Mammary epithelial cell (primary cell): ENCODE measurements at regions not wholly inside any gene's neighbourhood (a gene's known extent, or its start where the extent isn't known, plus 50 kb on each side); places are given as distances from the start of the nearest gene placed in this dataset.
A peak's percentile ranks its signal among the peaks of the same experiment; 100 is the strongest.

Experiments
- CTCF ChIP-seq, 2 donors: IDR thresholded peaks in 1 of 2; conservative IDR thresholded peaks in 1 of 2; 2 replicates each; pipeline ENCODE4 v1.5.1; 2011 to 2012; ENCODE audit warnings: inconsistent platforms in 2 of 2, low read length in 2 of 2, mild to moderate bottlenecking in 2 of 2, control low read depth in 1 of 2, low read depth in 1 of 2; ENCODE audit not compliant: insufficient read depth in 1 of 2; ENCODE audit errors: extremely low read depth in 1 of 2
- EZH2 ChIP-seq: IDR thresholded peaks from 2 replicates; pipeline ENCODE4 v1.6.1; 2012; ENCODE audit warnings: low read length, inconsistent platforms, borderline replicate concordance

DNA sequence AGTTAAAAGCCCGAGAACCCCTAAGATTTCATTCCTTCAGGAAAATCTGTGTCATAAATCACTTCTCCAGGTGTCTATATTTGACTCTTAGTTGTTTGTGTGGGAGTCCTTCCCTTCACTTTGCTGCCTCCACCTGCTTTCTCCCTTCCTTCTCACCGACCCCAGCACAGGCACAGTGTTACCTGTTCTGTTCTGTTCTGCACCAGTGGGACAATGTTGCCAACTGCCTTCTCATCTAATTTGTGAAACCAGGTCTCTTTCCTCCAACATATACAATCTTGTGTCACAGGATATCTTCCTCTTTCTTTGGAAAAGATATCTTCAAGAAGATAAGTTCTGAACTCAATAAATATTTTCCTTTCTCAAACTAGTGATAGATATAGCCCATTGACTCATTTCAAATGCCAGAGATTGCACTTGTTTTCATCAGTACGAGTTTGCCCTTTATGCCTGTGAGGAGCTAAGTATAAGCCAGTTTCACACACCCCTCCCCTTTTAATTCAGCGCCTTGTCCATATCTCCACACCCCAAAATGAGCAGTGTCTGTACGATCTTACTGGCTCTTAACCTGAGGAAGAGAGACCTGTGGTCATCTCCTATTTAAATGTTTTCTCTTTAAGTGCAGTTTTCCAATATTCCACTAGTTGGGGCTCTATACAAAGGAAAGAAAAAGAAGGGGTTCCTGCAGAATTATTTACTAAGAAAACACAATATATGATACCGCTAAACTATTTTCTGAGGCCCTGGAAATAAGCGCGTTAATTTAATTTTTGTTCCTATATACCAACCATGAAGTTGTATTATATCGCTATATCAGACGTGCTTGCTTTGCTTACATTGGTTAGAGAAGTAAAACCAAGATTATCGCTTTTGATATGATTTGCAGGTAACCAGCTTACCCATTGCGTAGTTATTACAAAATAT lies 81.6 kb upstream of the PREP start:
- TF ChIP-seq CTCF (conservative IDR thresholded peaks at IDR 0.05 in 1 of 2, IDR thresholded peaks at IDR 0.05 in 1 of 2; ENCODE audit: extremely low read depth in 1 of 2, insufficient read depth in 1 of 2, low read depth in 1 of 2, low read length in 2 of 2): peak; percentile 86 to 93
- TF ChIP-seq EZH2: no peak
